Karpas-422 (cell line): ENCODE measurements at regions not wholly inside any gene's neighbourhood (a gene's known extent, or its start where the extent isn't known, plus 50 kb on each side); places are given as distances from the start of the nearest gene placed in this dataset.

Source experiments
- DNase-seq: peaks from one replicate; pipeline ENCODE4 v3.0.0-alpha.2; 2015
- H2AFZ ChIP-seq: fragments of 200-600 bp; sonication (generic); 2 replicates; pipeline ENCODE4 v1.6.1; 2014; ENCODE audit warnings: antibody characterized with exemption, low read length, mixed read lengths
- H3K27ac ChIP-seq: fragments of 200-600 bp; sonication (generic); 2 replicates; pipeline ENCODE4 v1.5.1; 2014; ENCODE audit warnings: mild to moderate bottlenecking, low read length, moderate library complexity
- H3K27me3 ChIP-seq: fragments of 200-600 bp; sonication (generic); 2 replicates; pipeline ENCODE4 v1.6.1; 2014; ENCODE audit warnings: low read length, mixed read lengths
- H3K36me3 ChIP-seq: fragments of 200-600 bp; sonication (generic); 2 replicates; pipeline ENCODE4 v1.6.1; 2014; ENCODE audit warnings: low read length, mixed read lengths; ENCODE audit not compliant: insufficient read depth
- H3K4me1 ChIP-seq: fragments of 200-600 bp; sonication (generic); 2 replicates; pipeline ENCODE4 v1.6.1; 2014; ENCODE audit warnings: mild to moderate bottlenecking, low read length, mixed read lengths
- H3K4me2 ChIP-seq: fragments of 200-600 bp; sonication (generic); 2 replicates; pipeline ENCODE4 v1.6.1; 2014; ENCODE audit warnings: low read length, low read depth, mild to moderate bottlenecking; ENCODE audit not compliant: poor library complexity, severe bottlenecking
- H3K4me3 ChIP-seq: fragments of 200-600 bp; sonication (generic); 2 replicates; pipeline ENCODE4 v1.5.1; 2014; ENCODE audit warnings: mild to moderate bottlenecking, antibody characterized with exemption, low read length, mixed read lengths
- H3K79me2 ChIP-seq: fragments of 200-600 bp; sonication (generic); 2 replicates; pipeline ENCODE4 v1.6.1; 2014; ENCODE audit warnings: mild to moderate bottlenecking, low read length, mixed read lengths
- H3K9ac ChIP-seq: fragments of 200-600 bp; sonication (generic); 2 replicates; pipeline ENCODE4 v1.6.0; 2014; ENCODE audit warnings: low read length
- H3K9me2 ChIP-seq: fragments of 200-600 bp; sonication (generic), shearing (Covaris generic); replicated peaks from 2 replicates; pipeline ENCODE4 v1.6.0; 2014; ENCODE audit warnings: mild to moderate bottlenecking, low read length, moderate library complexity; ENCODE audit not compliant: insufficient read depth
- H3K9me3 ChIP-seq: fragments of 300-700, 200-600 bp; sonication (generic); 2 replicates; pipeline ENCODE4 v1.6.1; 2014; ENCODE audit warnings: low read length, mixed read lengths
- H4K20me1 ChIP-seq: fragments of 200-600 bp; sonication (generic); 2 replicates; pipeline ENCODE4 v1.6.1; 2014; ENCODE audit warnings: mild to moderate bottlenecking, antibody characterized with exemption, low read length, low read depth; ENCODE audit not compliant: insufficient read depth

DNA sequence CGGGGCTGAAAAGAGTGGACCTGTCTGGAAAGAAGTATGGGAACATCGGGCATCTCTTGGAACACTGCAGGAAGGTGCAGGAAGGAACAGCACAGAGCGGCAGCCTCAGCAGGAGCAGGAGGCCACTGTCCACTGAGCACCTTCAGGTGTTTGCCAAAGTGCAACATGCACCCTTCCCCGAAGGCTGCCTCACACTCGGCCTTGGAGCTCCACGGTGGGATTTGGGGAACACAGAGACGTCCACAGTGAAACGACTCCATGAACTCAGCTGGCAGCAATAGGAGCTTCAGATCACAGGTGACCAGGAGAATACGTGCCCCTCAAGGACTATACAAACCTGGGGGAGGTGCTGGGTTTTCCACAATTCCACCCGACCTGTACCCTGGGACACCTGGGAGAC, 140.3 kb upstream of the RET start:
- H2AFZ ChIP-seq: no peak overlapping the region
- H3K4me3 ChIP-seq: no peak overlapping the region
- no peaks in the 10 kb centered on the region for H3K9me3 ChIP-seq
- no peak overlapping the region for H3K4me2 ChIP-seq
- no peak overlapping the region for H3K27ac ChIP-seq
- no peaks in the 10 kb centered on the region for H3K79me2 ChIP-seq
- no peaks in the 10 kb centered on the region for H3K36me3 ChIP-seq
- no peaks in the 10 kb centered on the region for H3K27me3 ChIP-seq
- H3K4me1 ChIP-seq: no peaks in the 10 kb centered on the region
- no peak overlapping the region for H3K9ac ChIP-seq
- H3K9me2 ChIP-seq: no peaks in the 10 kb centered on the region
- no peaks in the 10 kb centered on the region for H4K20me1 ChIP-seq
- no peak for DNase-seq

DNA sequence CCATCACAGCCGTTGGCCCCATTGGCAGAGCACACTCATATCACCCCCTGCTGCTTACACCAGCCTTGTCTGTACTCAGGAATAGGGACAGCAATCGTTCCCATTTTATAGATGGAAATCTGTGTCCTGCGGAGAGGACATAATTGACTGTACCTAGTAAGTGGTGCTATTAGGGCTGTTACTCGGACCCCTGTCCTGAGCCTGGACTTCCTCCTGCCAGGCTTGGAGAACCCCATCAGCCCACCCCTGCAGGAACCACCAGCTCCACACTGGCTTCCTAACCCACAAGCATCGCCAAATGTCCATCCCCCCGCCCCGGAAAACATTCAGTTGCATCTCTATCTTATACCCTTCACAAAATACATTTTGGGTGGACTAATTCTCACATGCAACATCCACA, 139.8 kb upstream of the RET start:
- Histone ChIP-seq H3K27ac (no peak overlapping the region), H3K36me3 (no peaks in the 10 kb centered on the region), H4K20me1 (no peaks in the 10 kb centered on the region), H3K9ac (no peak overlapping the region), H3K27me3 (no peaks in the 10 kb centered on the region), H3K79me2 (no peaks in the 10 kb centered on the region), H3K9me3 (no peaks in the 10 kb centered on the region), H3K4me3 (no peak overlapping the region), H2AFZ (no peak overlapping the region), H3K4me2 (no peak overlapping the region), H3K4me1 (no peaks in the 10 kb centered on the region), H3K9me2 (no peaks in the 10 kb centered on the region)
- DNase-seq: no peak

DNA sequence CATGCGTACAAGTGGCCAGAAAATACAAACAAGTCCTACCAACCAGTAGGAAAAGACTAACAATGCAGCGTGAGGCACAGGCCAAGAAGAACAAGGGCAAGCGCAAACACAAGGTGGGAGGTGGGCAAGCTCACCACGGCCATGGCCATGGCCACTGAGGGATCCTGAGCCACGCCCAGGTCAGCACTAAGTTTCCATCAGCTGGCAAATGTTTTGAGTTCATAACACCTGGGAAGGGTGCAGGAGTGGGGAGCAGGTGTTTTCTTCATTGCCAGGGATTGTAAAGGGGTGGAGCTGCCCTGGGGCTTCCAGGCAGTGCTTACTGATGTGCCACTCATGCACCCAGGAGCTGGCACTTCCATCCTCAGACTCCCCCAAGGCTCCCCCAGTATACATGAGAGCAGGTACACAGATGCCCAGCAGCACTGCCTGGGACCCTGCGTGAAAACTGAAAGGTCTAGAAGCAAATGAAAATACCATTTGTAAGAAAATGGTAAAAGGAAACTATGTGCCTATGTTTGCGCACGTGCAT, 139.2 kb upstream of the RET start:
- no peaks in the 10 kb centered on the region for H3K79me2 ChIP-seq
- no peak overlapping the region for H3K27ac ChIP-seq
- H3K9me2 ChIP-seq: no peaks in the 10 kb centered on the region
- H3K4me2 ChIP-seq: no peak overlapping the region
- DNase-seq: no peak
- H3K36me3 ChIP-seq: no peaks in the 10 kb centered on the region
- H3K4me3 ChIP-seq: no peak overlapping the region
- H3K4me1 ChIP-seq: no peaks in the 10 kb centered on the region
- no peaks in the 10 kb centered on the region for H3K9me3 ChIP-seq
- no peak overlapping the region for H3K9ac ChIP-seq
- no peaks in the 10 kb centered on the region for H4K20me1 ChIP-seq
- H2AFZ ChIP-seq: no peak overlapping the region
- H3K27me3 ChIP-seq: no peaks in the 10 kb centered on the region

DNA sequence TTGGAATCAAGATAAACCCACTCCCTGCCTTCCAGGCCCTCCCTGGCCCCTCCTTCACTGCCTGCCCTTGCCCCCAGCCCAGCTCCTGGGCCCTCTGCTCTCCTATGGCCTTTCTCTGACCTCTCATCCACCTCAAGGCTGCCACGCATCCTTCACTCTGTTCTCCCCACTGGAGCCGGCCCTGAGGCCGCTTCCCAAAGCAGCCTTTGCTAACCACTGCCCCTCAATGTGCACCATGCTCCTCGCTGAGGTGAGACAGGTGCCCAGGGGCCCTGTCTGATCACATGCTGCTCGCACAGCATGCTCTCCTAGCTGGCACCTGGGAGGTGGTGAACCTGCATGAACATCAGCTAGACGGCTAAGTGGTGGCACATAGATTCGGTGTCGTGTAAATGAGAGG, 138.5 kb upstream of the RET start:
- H3K27ac ChIP-seq: no peak overlapping the region
- no peaks in the 10 kb centered on the region for H3K4me1 ChIP-seq
- no peak overlapping the region for H3K4me3 ChIP-seq
- H3K4me2 ChIP-seq: no peak overlapping the region
- DNase-seq: no peak
- no peaks in the 10 kb centered on the region for H3K79me2 ChIP-seq
- H3K27me3 ChIP-seq: no peaks in the 10 kb centered on the region
- no peaks in the 10 kb centered on the region for H3K36me3 ChIP-seq
- no peak overlapping the region for H3K9ac ChIP-seq
- H3K9me2 ChIP-seq: no peaks in the 10 kb centered on the region
- H3K9me3 ChIP-seq: no peaks in the 10 kb centered on the region
- no peaks in the 10 kb centered on the region for H4K20me1 ChIP-seq
- no peak overlapping the region for H2AFZ ChIP-seq

DNA sequence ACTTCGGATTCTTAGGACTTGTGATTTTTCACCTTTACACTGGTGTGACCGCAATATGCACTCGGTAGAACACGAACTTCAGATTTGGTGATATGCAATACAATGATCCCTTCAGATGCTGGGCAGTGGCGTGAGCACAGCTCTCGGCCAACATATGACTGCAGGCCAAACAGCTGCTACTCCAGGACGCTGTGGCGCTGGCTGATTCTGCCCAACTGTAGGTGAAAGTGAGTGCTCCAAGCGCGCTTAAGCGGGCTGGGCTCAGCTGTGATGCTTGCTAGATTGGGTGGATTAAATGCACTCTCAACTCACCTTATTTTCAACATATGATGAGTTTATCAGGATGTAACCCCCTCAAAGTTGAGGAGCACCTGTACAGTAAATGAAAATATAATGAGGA, 137.6 kb upstream of the RET start:
- no peak overlapping the region for H3K27ac ChIP-seq
- no peaks in the 10 kb centered on the region for H3K4me1 ChIP-seq
- H3K36me3 ChIP-seq: no peaks in the 10 kb centered on the region
- no peak overlapping the region for H3K4me3 ChIP-seq
- no peak overlapping the region for H3K4me2 ChIP-seq
- DNase-seq: no peak
- H3K27me3 ChIP-seq: no peaks in the 10 kb centered on the region
- H3K9me3 ChIP-seq: no peaks in the 10 kb centered on the region
- H3K9me2 ChIP-seq: no peaks in the 10 kb centered on the region
- H2AFZ ChIP-seq: no peak overlapping the region
- H3K79me2 ChIP-seq: no peaks in the 10 kb centered on the region
- no peak overlapping the region for H3K9ac ChIP-seq
- no peaks in the 10 kb centered on the region for H4K20me1 ChIP-seq

DNA sequence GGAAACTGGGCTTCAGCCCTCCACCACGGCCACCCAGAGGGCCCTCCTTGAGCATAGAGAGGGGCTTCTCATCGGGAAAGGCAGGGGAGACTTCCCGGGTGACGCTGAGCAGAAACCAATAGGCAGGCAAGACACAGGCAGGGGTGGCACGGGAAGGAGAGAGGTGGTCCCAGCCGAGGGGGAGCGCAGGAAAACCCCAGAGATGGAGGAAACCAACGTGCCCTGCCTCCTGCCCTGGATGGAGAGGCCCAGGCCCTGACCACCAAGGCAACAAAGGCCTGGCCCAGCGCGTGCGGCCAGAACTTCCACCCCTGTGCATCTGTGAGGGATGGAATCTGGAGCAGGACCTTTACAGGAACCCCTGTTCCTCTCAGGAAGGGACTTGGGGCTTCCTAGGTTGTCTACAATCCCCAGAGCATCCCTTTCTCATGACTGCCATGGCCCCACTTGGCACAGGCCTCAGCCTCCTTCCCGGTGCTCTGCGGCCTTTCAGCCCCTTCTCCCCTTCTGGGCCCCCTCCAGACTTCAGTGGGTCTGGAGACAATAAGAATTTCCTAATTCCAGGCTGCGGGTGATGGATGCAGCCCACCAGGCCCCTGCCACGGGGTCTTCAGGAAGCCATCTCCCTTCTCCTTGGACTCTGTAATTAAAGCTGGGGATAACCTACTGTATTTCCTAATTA, 137.0 kb upstream of the RET start:
- H3K36me3 ChIP-seq: no peaks in the 10 kb centered on the region
- DNase-seq: no peak
- no peaks in the 10 kb centered on the region for H3K4me1 ChIP-seq
- no peaks in the 10 kb centered on the region for H3K27me3 ChIP-seq
- H4K20me1 ChIP-seq: no peaks in the 10 kb centered on the region
- H3K79me2 ChIP-seq: no peaks in the 10 kb centered on the region
- H3K9me2 ChIP-seq: no peaks in the 10 kb centered on the region
- H2AFZ ChIP-seq: no peak overlapping the region
- H3K9me3 ChIP-seq: no peaks in the 10 kb centered on the region
- H3K4me3 ChIP-seq: no peak overlapping the region
- H3K27ac ChIP-seq: no peak overlapping the region
- no peak overlapping the region for H3K4me2 ChIP-seq
- H3K9ac ChIP-seq: no peak overlapping the region

DNA sequence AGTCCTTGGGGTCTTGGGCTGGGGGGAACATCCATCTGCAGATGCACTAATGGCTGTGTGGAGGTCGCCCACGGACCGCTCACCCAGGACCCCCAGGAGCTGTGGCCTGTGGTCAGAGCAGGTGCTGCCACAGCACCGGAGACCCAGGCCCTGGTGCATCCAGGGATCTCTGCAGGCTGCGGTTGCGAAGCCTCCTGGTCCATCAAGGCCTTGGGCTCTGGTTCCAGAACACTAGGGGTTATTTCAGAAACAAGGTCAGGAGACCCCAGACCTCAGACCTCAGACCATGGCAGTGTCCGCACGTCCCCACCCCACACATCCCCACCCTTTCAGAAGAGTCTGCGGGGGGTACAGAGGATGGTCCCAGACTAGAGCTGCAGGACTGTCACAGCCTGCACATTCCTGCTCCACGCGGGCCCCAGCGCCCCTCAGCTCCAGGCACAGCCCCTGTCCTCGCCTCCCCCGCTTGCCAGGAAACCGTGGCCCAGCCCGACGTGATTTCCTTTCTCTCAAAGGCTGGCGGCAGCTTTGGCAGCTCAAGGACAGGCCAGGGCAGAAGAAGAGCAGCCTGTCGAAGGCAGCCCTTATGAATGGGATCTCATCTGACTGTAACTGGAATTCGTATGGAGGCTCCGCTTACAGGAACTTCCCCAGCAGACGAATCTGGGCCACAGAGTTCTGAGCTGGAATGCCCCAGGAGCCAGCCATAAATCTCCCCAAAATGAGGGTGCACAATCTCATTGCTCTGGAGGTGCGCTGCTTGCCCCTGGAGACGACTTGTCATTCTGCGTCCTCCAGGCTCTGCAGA, 136.2 kb upstream of the RET start:
- DNase-seq: no peak
- Histone ChIP-seq H3K4me3 (no peak overlapping the region), H3K27ac (no peak overlapping the region), H3K4me1 (no peaks in the 10 kb centered on the region), H2AFZ (no peak overlapping the region), H3K4me2 (no peak overlapping the region), H3K36me3 (no peaks in the 10 kb centered on the region), H3K27me3 (no peaks in the 10 kb centered on the region), H3K9me2 (no peaks in the 10 kb centered on the region), H3K79me2 (no peaks in the 10 kb centered on the region), H4K20me1 (no peaks in the 10 kb centered on the region), H3K9ac (no peak overlapping the region), H3K9me3 (no peaks in the 10 kb centered on the region)

DNA sequence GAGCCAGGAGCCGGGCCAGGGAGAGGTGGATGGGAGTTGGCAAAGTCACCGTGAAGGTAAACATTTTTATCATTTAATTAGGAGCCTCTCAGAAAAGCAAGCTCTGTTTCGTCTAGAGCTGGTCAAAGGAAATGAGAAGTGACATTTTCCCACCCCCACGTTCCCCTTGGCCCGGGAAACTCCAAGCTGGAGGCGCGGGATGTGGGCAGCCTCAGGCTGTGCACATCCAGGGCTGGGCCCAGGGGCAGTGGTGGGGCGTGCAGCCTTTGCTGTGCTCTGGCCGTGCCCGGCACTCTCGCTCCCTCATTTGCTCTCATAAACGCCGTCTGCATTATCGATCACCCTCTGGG, 135.6 kb upstream of the RET start:
- no peaks in the 10 kb centered on the region for H3K9me3 ChIP-seq

More for the DNA sequence above, 135.6 kb upstream of the RET start:
- no peak overlapping the region for H3K4me2 ChIP-seq
- no peak overlapping the region for H3K4me3 ChIP-seq
- H4K20me1 ChIP-seq: no peaks in the 10 kb centered on the region
- no peak overlapping the region for H2AFZ ChIP-seq
- H3K4me1 ChIP-seq: no peaks in the 10 kb centered on the region
- H3K9ac ChIP-seq: no peak overlapping the region
- H3K27ac ChIP-seq: no peak overlapping the region
- no peaks in the 10 kb centered on the region for H3K9me2 ChIP-seq
- no peaks in the 10 kb centered on the region for H3K79me2 ChIP-seq
- no peak for DNase-seq
- no peaks in the 10 kb centered on the region for H3K36me3 ChIP-seq
- no peaks in the 10 kb centered on the region for H3K27me3 ChIP-seq
